OCI-LY3 (cell line): ENCODE measurements at regions not wholly inside any gene's neighbourhood (a gene's known extent, or its start where the extent isn't known, plus 50 kb on each side); places are given as distances from the start of the nearest gene placed in this dataset.

Experiments
- H2AFZ ChIP-seq: fragments of 200-600, 300-600 bp; shearing (Covaris generic); 2 replicates; pipeline ENCODE4 v1.6.0; 2014; ENCODE audit warnings: antibody characterized with exemption, low read depth, low read length
- H3K27ac ChIP-seq: fragments of 200-600, 300-600 bp; sonication (generic); 2 replicates; pipeline ENCODE4 v1.5.1; 2014; ENCODE audit warnings: mild to moderate bottlenecking, low read length, moderate library complexity, mixed read lengths
- H3K27me3 ChIP-seq: fragments of 200-600, 300-600 bp; sonication (generic); 2 replicates; pipeline ENCODE4 v1.6.1; 2014; ENCODE audit warnings: low read depth, low read length, mixed read lengths
- H3K36me3 ChIP-seq: fragments of 200-600, 300-600 bp; sonication (generic); replicated peaks from 2 replicates; pipeline ENCODE3; 2014; ENCODE audit warnings: low read depth, low read length, mixed read lengths
- H3K4me1 ChIP-seq: fragments of 300-600, 200-600 bp; sonication (generic); 2 replicates; pipeline ENCODE4 v1.6.1; 2014; ENCODE audit warnings: low read length, mixed read lengths
- H3K4me2 ChIP-seq: fragments of 200-600, 300-600 bp; sonication (generic); 2 replicates; pipeline ENCODE4 v1.6.1; 2014; ENCODE audit warnings: low read length, mixed read lengths
- H3K4me3 ChIP-seq: fragments of 300-600, 200-600 bp; sonication (generic); 2 replicates; pipeline ENCODE4 v1.5.1; 2014; ENCODE audit warnings: antibody characterized with exemption, mild to moderate bottlenecking, low read length, moderate library complexity
- H3K79me2 ChIP-seq: fragments of 300-600, 200-600 bp; shearing (Covaris generic); 2 replicates; pipeline ENCODE4 v1.6.1; 2014; ENCODE audit warnings: mild to moderate bottlenecking, low read length, mixed read lengths
- H3K9ac ChIP-seq: fragments of 300-600, 200-600 bp; shearing (Covaris generic); 2 replicates; pipeline ENCODE4 v1.6.0; 2014; ENCODE audit warnings: mild to moderate bottlenecking, low read length, moderate library complexity
- H3K9me3 ChIP-seq: fragments of 200-600, 300-600 bp; shearing (Covaris generic); 2 replicates; pipeline ENCODE4 v1.6.1; 2014; ENCODE audit warnings: low read length, mixed read lengths; ENCODE audit not compliant: insufficient read depth
- H4K20me1 ChIP-seq: fragments of 200-600, 300-600 bp; sonication (generic); 2 replicates; pipeline ENCODE4 v1.6.1; 2016; ENCODE audit warnings: low read length, mixed read lengths; ENCODE audit not compliant: insufficient read depth
- CTCF ChIP-seq: fragments of 200-600, 300-600 bp; sonication (generic); IDR thresholded peaks from 2 replicates; pipeline ENCODE4 v1.5.1; 2014; ENCODE audit warnings: antibody characterized with exemption, low read length, low read depth
- EZH2phosphoT487 ChIP-seq: fragments of 200-600 bp; shearing (Covaris generic); IDR thresholded peaks from 2 replicates; pipeline ENCODE4 v1.6.1; 2018; ENCODE audit warnings: antibody characterized with exemption, mixed run types, low read depth

GRCh38 chr14:87443787-87444186 lies 549.2 kb downstream of the GALC start:
- no peaks in the 10 kb centered on the region for H3K36me3 ChIP-seq
- no peak overlapping the region for H2AFZ ChIP-seq
- no peak overlapping the region for H3K9ac ChIP-seq
- H3K9me3 ChIP-seq, result no peaks in the 10 kb centered on the region
- no peak overlapping the region for H3K4me3 ChIP-seq
- no peaks in the 10 kb centered on the region for H3K27me3 ChIP-seq
- TF ChIP-seq EZH2phosphoT487, result no peak
- TF ChIP-seq CTCF, result no peak
- no peaks in the 10 kb centered on the region for H3K4me1 ChIP-seq
- H3K4me2 ChIP-seq, result no peak overlapping the region
- no peaks in the 10 kb centered on the region for H4K20me1 ChIP-seq
- no peak overlapping the region for H3K27ac ChIP-seq
- H3K79me2 ChIP-seq, result no peaks in the 10 kb centered on the region

- Histone ChIP-seq H3K9me3 (no peaks in the 10 kb centered on the region), H2AFZ (no peak overlapping the region), H4K20me1 (no peaks in the 10 kb centered on the region), H3K27me3 (no peaks in the 10 kb centered on the region), H3K4me3 (no peak overlapping the region), H3K4me2 (no peak overlapping the region), H3K79me2 (no peaks in the 10 kb centered on the region), H3K4me1 (no peaks in the 10 kb centered on the region), H3K36me3 (no peaks in the 10 kb centered on the region), H3K9ac (no peak overlapping the region), H3K27ac (no peak overlapping the region)
- no peak for TF ChIP-seq EZH2phosphoT487
- no peak for TF ChIP-seq CTCF
Measured at GRCh38 chr14:87443039-87443438, 549.9 kb downstream of the GALC start.

GRCh38 chr14:87437158-87437557 lies 555.8 kb downstream of the GALC start:
- no peak overlapping the region for H3K27ac ChIP-seq
- no peak overlapping the region for H3K4me2 ChIP-seq
- H3K4me1 ChIP-seq, result no peaks in the 10 kb centered on the region
- H3K36me3 ChIP-seq, result no peaks in the 10 kb centered on the region
- H3K9me3 ChIP-seq, result no peaks in the 10 kb centered on the region
- no peaks in the 10 kb centered on the region for H3K79me2 ChIP-seq
- no peak overlapping the region for H2AFZ ChIP-seq
- no peaks in the 10 kb centered on the region for H3K27me3 ChIP-seq
- no peak for TF ChIP-seq CTCF
- TF ChIP-seq EZH2phosphoT487, result no peak
- H3K4me3 ChIP-seq, result no peak overlapping the region
- H4K20me1 ChIP-seq, result no peaks in the 10 kb centered on the region
- no peak overlapping the region for H3K9ac ChIP-seq

- no peak overlapping the region for H3K27ac ChIP-seq
- TF ChIP-seq EZH2phosphoT487 (no peak), CTCF (no peak)
- no peak overlapping the region for H3K4me3 ChIP-seq
- no peak overlapping the region for H3K9ac ChIP-seq
- H2AFZ ChIP-seq, result no peak overlapping the region
- no peaks in the 10 kb centered on the region for H3K27me3 ChIP-seq
- no peaks in the 10 kb centered on the region for H3K79me2 ChIP-seq
- H3K36me3 ChIP-seq, result no peaks in the 10 kb centered on the region
- no peaks in the 10 kb centered on the region for H3K4me1 ChIP-seq
- no peaks in the 10 kb centered on the region for H3K9me3 ChIP-seq
- no peaks in the 10 kb centered on the region for H4K20me1 ChIP-seq
- no peak overlapping the region for H3K4me2 ChIP-seq
Measured at GRCh38 chr14:87434680-87435079, 558.3 kb downstream of the GALC start.
